ENCODE measurements at regions not wholly inside any gene's neighbourhood (a gene's known extent, or its start where the extent isn't known, plus 50 kb on each side); places are given as distances from the start of the nearest gene placed in this dataset.

- no peak for TF ChIP-seq POLR2A (IDR thresholded peaks at IDR 0.05)
- TF ChIP-seq CTCF (IDR thresholded peaks at IDR 0.05): no peak
Measured at GRCh38 chr5:72613515-72613914, 106.3 kb upstream of the ZNF366 start.

Data from gastroesophageal sphincter (tissue), 3 donors.